Spleen (tissue), 11 donors: ENCODE measurements at regions not wholly inside any gene's neighbourhood (a gene's known extent, or its start where the extent isn't known, plus 50 kb on each side); places are given as distances from the start of the nearest gene placed in this dataset.

Experiments used
- DNase-seq: peaks from one replicate; pipeline ENCODE4 v3.0.0-alpha.2; 2020
- H3K27ac ChIP-seq, 8 donors: fragments of 200-600 bp; sonication (generic) in 7 of 8; 1 replicate in 4 of 8; 2 replicates in 4 of 8; pipeline versions ENCODE4 v1.5.0 to v1.8.0; 2016 to 2021; ENCODE audit warnings: inconsistent platforms in 4 of 8, mild to moderate bottlenecking in 4 of 8, moderate library complexity in 1 of 8
- H3K27me3 ChIP-seq, 7 donors: fragments of 200-600 bp; sonication (generic) in 6 of 7; replicated peaks in 1 of 7; 1 replicate in 4 of 7; 2 replicates in 3 of 7; pipeline versions ENCODE4 v1.5.0 to v1.8.0; 2016 to 2021; ENCODE audit warnings: inconsistent platforms in 3 of 7, mild to moderate bottlenecking in 1 of 7
- H3K36me3 ChIP-seq, 6 donors: fragments of 200-600 bp; sonication (generic) in 5 of 6; 1 replicate in 4 of 6; 2 replicates in 2 of 6; pipeline versions ENCODE4 v1.5.0 to v1.8.0; 2016 to 2021; ENCODE audit warnings: inconsistent platforms in 2 of 6
- H3K4me1 ChIP-seq, 6 donors: fragments of 200-600 bp; sonication (generic) in 5 of 6; 1 replicate in 3 of 6; 2 replicates in 3 of 6; pipeline versions ENCODE4 v1.5.0 to v1.8.0; 2016 to 2021; ENCODE audit warnings: inconsistent platforms in 3 of 6
- H3K4me3 ChIP-seq, 8 donors: fragments of 200-600 bp; sonication (generic) in 7 of 8; 1 replicate in 4 of 8; 2 replicates in 4 of 8; pipeline versions ENCODE4 v1.5.0 to v1.8.0; 2016 to 2021; ENCODE audit warnings: inconsistent platforms in 4 of 8, mild to moderate bottlenecking in 4 of 8, moderate library complexity in 2 of 8
- H3K9me3 ChIP-seq, 8 donors: fragments of 200-600 bp; sonication (generic) in 7 of 8; 1 replicate in 4 of 8; 2 replicates in 4 of 8; pipeline versions ENCODE4 v1.5.0 to v1.8.0; 2016 to 2021; ENCODE audit warnings: inconsistent platforms in 4 of 8
- POLR2A ChIP-seq, 3 donors: fragments of 450-650 bp; IDR thresholded peaks; one replicate each; pipeline ENCODE4 v1.5.1; 2017; ENCODE audit warnings: antibody characterized with exemption in 3 of 3, mild to moderate bottlenecking in 1 of 3
- POLR2AphosphoS5 ChIP-seq, 3 donors: sonication (generic); formaldehyde crosslinking; IDR thresholded peaks; one replicate each; pipeline ENCODE4 v1.5.1; 2017; ENCODE audit warnings: antibody characterized with exemption in 3 of 3
- WGBS, 5 donors: extraction: QIAGEN DNeasy Blood & Tissue Kit in 3 of 5; methylation state at CpG; one replicate each; pipeline versions ENCODE4 v1.1.5 to v1.1.7; 2013 to 2018; 5-methylcytosine and 5-hydroxymethylcytosine counted together
- intact Hi-C: fragments of 100-400 bp; cut with DNase I; formaldehyde crosslinking; loops from one replicate; pipeline ENCODE4 v1.15.0; 2023; ENCODE audit warnings: low total_unique reads
- TF ChIP-seq, protein P1 (sequence below), 11 experiments: fragments of 200-600 bp in 7 of 11; fragments of 450-650 bp in 4 of 11; sonication (generic) in 4 of 11; IDR thresholded peaks in 8 of 11; conservative IDR thresholded peaks in 3 of 11; 1 replicate in 7 of 11; 2 replicates in 4 of 11; pipeline versions ENCODE4 v1.4.0 to v1.8.0; 2016 to 2021; ENCODE audit warnings: antibody characterized with exemption in 11 of 11, inconsistent platforms in 4 of 11, mild to moderate bottlenecking in 1 of 11
- donor health status: healthy with polysubstance abuse.
- donor health status: DM: no; HTN: no; CAD: no; lungs with moderate emphysema.
- donor health status: DM: no; HTN: no; CAD: no.
- donor health status: Bipolar disorder and iron deficiency.
- donor health status: healthy.
- donor health status: DM: no; HTN: no; CAD: no.
- donor health status: DM: yes; HTN: yes; CAD: no.

DNA sequence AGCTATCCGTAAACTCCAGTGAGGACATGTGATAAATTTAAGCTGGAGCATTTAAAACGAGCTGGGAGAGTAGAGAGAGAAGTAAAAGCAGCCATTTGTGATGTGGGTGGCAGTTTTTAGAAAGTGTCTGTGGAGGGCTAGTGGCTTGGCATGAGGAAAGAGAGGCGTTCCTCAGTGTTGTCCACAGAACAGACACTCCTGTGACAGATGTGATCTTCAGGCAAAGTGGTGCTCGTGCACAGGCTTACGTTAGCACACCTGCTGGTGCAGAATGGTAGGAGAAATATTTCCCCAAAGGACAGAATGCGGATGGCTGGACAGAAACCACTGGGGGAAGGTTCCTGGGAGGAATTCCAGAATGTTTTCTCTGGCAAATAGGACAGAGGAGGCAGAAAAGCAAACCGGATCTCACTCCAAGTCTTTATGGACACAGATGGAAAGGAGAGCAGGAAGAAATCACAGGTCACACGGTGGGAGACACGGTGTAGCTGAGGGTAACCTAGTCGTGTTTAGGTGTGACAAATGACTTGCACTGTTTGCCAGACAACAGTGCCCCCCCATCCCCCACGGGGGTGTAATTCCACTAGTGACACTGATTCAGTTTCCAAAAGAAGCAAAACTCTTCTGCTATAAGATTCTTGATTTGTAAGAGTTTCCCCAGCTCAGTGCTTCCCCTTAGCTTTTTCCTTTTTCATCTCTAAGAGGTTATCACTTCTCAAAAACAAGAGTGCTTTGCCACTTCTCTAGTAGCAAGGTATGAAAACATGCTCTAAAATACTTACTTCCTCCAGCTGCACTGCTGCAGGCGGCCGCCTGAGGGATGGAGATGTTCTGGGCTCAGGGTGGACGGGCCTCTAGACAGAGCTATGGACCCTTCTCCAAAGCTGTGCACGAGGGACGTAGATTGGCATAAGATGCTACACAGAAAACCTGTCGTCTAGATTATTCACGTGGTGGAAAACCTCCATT, 293.2 kb downstream of the QKI start:
- DNase-seq, result no peak
- no peaks in the 10 kb centered on the region for H3K36me3 ChIP-seq
- intact Hi-C loops, result no loop called here
- 57 to 65% (median 63%) methylated on average over 18 of the region's 18 CpGs for WGBS, 5 donors
- H3K27ac ChIP-seq, result peak overlapping the region in 4 of 8 donors; percentile 40 to 49 (median 45)
- H3K4me1 ChIP-seq, result peaks cover 30 to 93% (median 62%) of the 10 kb centered on the region in 6 donors
- no peaks in the 10 kb centered on the region for H3K27me3 ChIP-seq
- no peak for TF ChIP-seq POLR2AphosphoS5 (IDR thresholded peaks at IDR 0.05)
- TF ChIP-seq, protein P1, sequence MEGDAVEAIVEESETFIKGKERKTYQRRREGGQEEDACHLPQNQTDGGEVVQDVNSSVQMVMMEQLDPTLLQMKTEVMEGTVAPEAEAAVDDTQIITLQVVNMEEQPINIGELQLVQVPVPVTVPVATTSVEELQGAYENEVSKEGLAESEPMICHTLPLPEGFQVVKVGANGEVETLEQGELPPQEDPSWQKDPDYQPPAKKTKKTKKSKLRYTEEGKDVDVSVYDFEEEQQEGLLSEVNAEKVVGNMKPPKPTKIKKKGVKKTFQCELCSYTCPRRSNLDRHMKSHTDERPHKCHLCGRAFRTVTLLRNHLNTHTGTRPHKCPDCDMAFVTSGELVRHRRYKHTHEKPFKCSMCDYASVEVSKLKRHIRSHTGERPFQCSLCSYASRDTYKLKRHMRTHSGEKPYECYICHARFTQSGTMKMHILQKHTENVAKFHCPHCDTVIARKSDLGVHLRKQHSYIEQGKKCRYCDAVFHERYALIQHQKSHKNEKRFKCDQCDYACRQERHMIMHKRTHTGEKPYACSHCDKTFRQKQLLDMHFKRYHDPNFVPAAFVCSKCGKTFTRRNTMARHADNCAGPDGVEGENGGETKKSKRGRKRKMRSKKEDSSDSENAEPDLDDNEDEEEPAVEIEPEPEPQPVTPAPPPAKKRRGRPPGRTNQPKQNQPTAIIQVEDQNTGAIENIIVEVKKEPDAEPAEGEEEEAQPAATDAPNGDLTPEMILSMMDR (IDR thresholded peaks at IDR 0.05 in 8 of 11, conservative IDR thresholded peaks at IDR 0.05 in 3 of 11), result peak in 7 of 11 experiments; percentile 22 to 39 (median 30)
- no peaks in the 10 kb centered on the region for H3K9me3 ChIP-seq
- no peak overlapping the region for H3K4me3 ChIP-seq

DNA sequence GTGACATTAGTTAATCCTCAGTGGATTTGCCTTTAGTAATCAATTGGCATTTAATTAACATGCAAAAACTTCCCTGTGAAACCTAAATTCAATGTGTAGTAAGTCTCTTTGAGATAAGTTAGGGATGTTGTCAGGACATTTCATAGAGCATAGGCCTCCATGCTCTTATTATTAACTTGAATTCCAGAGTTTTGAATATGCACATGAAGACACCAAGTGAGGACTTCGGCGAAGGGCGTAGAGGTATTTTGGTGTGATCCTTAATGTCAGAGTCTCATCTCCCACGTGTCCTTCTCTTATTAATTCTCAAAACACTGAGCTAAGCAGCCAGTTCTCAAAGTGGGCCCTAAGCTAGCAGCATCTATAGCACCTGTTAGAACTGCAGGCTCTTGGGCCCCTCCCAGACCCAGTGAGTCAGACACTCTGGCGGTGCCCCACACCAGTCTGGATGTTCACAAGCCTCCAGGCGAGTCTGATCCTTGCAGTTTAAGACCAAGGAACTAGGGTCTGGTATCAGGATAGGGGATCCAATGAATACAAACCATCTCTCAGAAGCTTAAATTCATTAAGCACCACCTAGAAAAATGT, 292.1 kb downstream of the QKI start:
- Histone ChIP-seq H3K9me3 (no peaks in the 10 kb centered on the region), H3K27ac (no peak overlapping the region), H3K27me3 (no peaks in the 10 kb centered on the region), H3K4me1 (peaks cover 23 to 93% (median 57%) of the 10 kb centered on the region in 6 donors), H3K36me3 (no peaks in the 10 kb centered on the region), H3K4me3 (no peak overlapping the region)
- no peak for DNase-seq
- no peak for TF ChIP-seq POLR2AphosphoS5 (IDR thresholded peaks at IDR 0.05)
- TF ChIP-seq, protein P1 (IDR thresholded peaks at IDR 0.05 in 8 of 11, conservative IDR thresholded peaks at IDR 0.05 in 3 of 11), result no peak
- TF ChIP-seq POLR2A (IDR thresholded peaks at IDR 0.05), result no peak
- intact Hi-C loops, result no loop called here
- WGBS, 5 donors, result 86 to 96% (median 91%) methylated on average over 6 of the region's 6 CpGs

DNA sequence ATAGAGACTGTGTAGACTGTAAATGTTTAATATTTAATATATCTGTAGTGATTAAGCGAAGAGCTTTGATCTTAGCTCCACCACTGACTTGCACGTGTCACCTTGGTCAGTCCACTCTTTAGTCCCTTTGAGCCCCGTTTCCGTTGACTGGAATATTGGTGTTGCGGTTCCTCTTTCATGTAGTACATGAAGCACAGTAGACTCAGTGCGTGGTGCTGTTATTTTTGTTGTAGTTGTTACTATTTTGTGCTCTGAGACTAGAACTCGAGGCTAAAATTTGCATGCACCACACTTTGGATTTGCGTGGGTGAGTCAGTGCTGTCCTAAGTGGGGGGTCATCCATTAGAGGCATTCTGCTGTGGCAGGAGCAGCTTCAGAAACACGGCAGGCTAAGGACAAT, 291.4 kb downstream of the QKI start:
- TF ChIP-seq POLR2A (IDR thresholded peaks at IDR 0.05) (no peak), POLR2AphosphoS5 (IDR thresholded peaks at IDR 0.05) (no peak)
- TF ChIP-seq, protein P1 (IDR thresholded peaks at IDR 0.05 in 8 of 11, conservative IDR thresholded peaks at IDR 0.05 in 3 of 11), result no peak
- Histone ChIP-seq H3K4me3 (no peak overlapping the region), H3K36me3 (no peaks in the 10 kb centered on the region), H3K9me3 (no peaks in the 10 kb centered on the region), H3K27me3 (no peaks in the 10 kb centered on the region), H3K4me1 (peaks cover 16 to 93% (median 54%) of the 10 kb centered on the region in 6 donors), H3K27ac (no peak overlapping the region)
- intact Hi-C loops, result no loop called here
- DNase-seq, result no peak
- WGBS, 5 donors, result 63 to 76% (median 71%) methylated on average over 9 of the region's 9 CpGs

DNA sequence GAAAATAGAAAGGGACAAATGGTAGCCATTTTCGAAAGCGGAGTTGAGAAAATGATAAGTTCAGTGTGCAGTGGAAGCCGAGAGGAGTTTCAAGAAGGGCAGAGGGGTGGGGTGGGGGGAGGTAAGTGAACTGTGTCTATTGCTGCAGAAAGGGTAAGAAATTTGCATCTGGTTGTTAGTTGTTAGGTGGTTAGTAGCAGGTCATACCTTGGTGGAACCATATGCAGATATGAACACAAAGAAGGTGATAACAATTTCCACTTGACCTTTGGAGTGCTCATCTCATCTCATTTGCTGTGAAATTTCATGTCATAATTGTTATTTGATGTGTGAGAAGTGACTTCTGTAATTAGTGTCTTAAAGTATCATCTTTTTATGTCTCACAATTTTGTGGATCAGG, 288.2 kb downstream of the QKI start:
- no peaks in the 10 kb centered on the region for H3K27me3 ChIP-seq
- 76 to 85% (median 79%) methylated on average over 3 of the region's 3 CpGs for WGBS, 5 donors
- H3K36me3 ChIP-seq, result no peaks in the 10 kb centered on the region
- DNase-seq, result no peak
- H3K4me3 ChIP-seq, result no peak overlapping the region
- H3K4me1 ChIP-seq, result peaks cover 3 to 69% (median 29%) of the 10 kb centered on the region in 6 donors
- TF ChIP-seq POLR2AphosphoS5 (IDR thresholded peaks at IDR 0.05) (no peak), POLR2A (IDR thresholded peaks at IDR 0.05) (no peak)
- TF ChIP-seq, protein P1 (IDR thresholded peaks at IDR 0.05 in 8 of 11, conservative IDR thresholded peaks at IDR 0.05 in 3 of 11), result no peak
- intact Hi-C loops, result no loop called here
- no peaks in the 10 kb centered on the region for H3K9me3 ChIP-seq
- no peak overlapping the region for H3K27ac ChIP-seq
